ENCODE measurements at regions not wholly inside any gene's neighbourhood (a gene's known extent, or its start where the extent isn't known, plus 50 kb on each side); places are given as distances from the start of the nearest gene placed in this dataset.

- H3K4me3 Mint-ChIP-seq (ENCODE audit: low read depth, unreplicated experiment) = no peak overlapping the region
- no peak overlapping the region for H3K27ac Mint-ChIP-seq (ENCODE audit: unreplicated experiment)
- CTCF ChIA-PET = no interaction called here
- H3K27me3 Mint-ChIP-seq (ENCODE audit: unreplicated experiment) = no peaks in the 10 kb centered on the region
- intact Hi-C loops (cut with micrococcal nuclease; ENCODE audit: unreplicated experiment) = no loop called here
- no peaks in the 10 kb centered on the region for H3K4me1 Mint-ChIP-seq (ENCODE audit: low read depth, unreplicated experiment)
- no peak for TF ChIP-seq CTCF (IDR thresholded peaks at IDR 0.05; ENCODE audit: unreplicated experiment)
- no peaks in the 10 kb centered on the region for H3K9me3 Mint-ChIP-seq (ENCODE audit: low read depth, unreplicated experiment)
- DNase-seq = no peak
- no peaks in the 10 kb centered on the region for H3K36me3 Mint-ChIP-seq (ENCODE audit: insufficient read depth, unreplicated experiment)
- BruUV-seq (replicated peaks) = no TSS peak
Observed at GRCh38 chr11:109998921-109999320, 94.3 kb upstream of the ZC3H12C start.

- H3K27me3 Mint-ChIP-seq (ENCODE audit: unreplicated experiment) = no peaks in the 10 kb centered on the region
- CTCF ChIA-PET = no interaction called here
- H3K36me3 Mint-ChIP-seq (ENCODE audit: insufficient read depth, unreplicated experiment) = no peaks in the 10 kb centered on the region
- intact Hi-C loops (cut with micrococcal nuclease; ENCODE audit: unreplicated experiment) = no loop called here
- no peak for DNase-seq
- H3K9me3 Mint-ChIP-seq (ENCODE audit: low read depth, unreplicated experiment) = no peaks in the 10 kb centered on the region
- H3K4me1 Mint-ChIP-seq (ENCODE audit: low read depth, unreplicated experiment) = no peaks in the 10 kb centered on the region
- no peak overlapping the region for H3K27ac Mint-ChIP-seq (ENCODE audit: unreplicated experiment)
- BruUV-seq (replicated peaks) = no TSS peak
- TF ChIP-seq CTCF (IDR thresholded peaks at IDR 0.05; ENCODE audit: unreplicated experiment) = no peak
- H3K4me3 Mint-ChIP-seq (ENCODE audit: low read depth, unreplicated experiment) = no peak overlapping the region
Observed at GRCh38 chr11:110000031-110000502, 93.1 kb upstream of the ZC3H12C start.

- Mint-ChIP-seq H3K4me1 (ENCODE audit: low read depth, unreplicated experiment) (no peaks in the 10 kb centered on the region), H3K9me3 (ENCODE audit: low read depth, unreplicated experiment) (no peaks in the 10 kb centered on the region), H3K4me3 (ENCODE audit: low read depth, unreplicated experiment) (no peak overlapping the region), H3K36me3 (ENCODE audit: insufficient read depth, unreplicated experiment) (no peaks in the 10 kb centered on the region), H3K27ac (ENCODE audit: unreplicated experiment) (no peak overlapping the region), H3K27me3 (ENCODE audit: unreplicated experiment) (no peaks in the 10 kb centered on the region)
- no peak for DNase-seq
- CTCF ChIA-PET = no interaction called here
- intact Hi-C loops (cut with micrococcal nuclease; ENCODE audit: unreplicated experiment) = no loop called here
- BruUV-seq (replicated peaks) = no TSS peak
- no peak for TF ChIP-seq CTCF (IDR thresholded peaks at IDR 0.05; ENCODE audit: unreplicated experiment)
Observed at GRCh38 chr11:110000850-110001249, 92.3 kb upstream of the ZC3H12C start.

GRCh38 chr11:110003426-110003825 is 89.8 kb upstream of the ZC3H12C start:
- intact Hi-C loops (cut with micrococcal nuclease; ENCODE audit: unreplicated experiment) = no loop called here
- H3K36me3 Mint-ChIP-seq (ENCODE audit: insufficient read depth, unreplicated experiment) = no peaks in the 10 kb centered on the region
- H3K4me3 Mint-ChIP-seq (ENCODE audit: low read depth, unreplicated experiment) = no peak overlapping the region
- no TSS peak for BruUV-seq (replicated peaks)
- no peak for TF ChIP-seq CTCF (IDR thresholded peaks at IDR 0.05; ENCODE audit: unreplicated experiment)
- H3K9me3 Mint-ChIP-seq (ENCODE audit: low read depth, unreplicated experiment) = no peaks in the 10 kb centered on the region
- H3K27me3 Mint-ChIP-seq (ENCODE audit: unreplicated experiment) = no peaks in the 10 kb centered on the region
- CTCF ChIA-PET = no interaction called here
- DNase-seq = no peak
- no peak overlapping the region for H3K27ac Mint-ChIP-seq (ENCODE audit: unreplicated experiment)
- no peaks in the 10 kb centered on the region for H3K4me1 Mint-ChIP-seq (ENCODE audit: low read depth, unreplicated experiment)

- Mint-ChIP-seq H3K4me3 (ENCODE audit: low read depth, unreplicated experiment) (no peak overlapping the region), H3K27me3 (ENCODE audit: unreplicated experiment) (no peaks in the 10 kb centered on the region), H3K9me3 (ENCODE audit: low read depth, unreplicated experiment) (peaks cover 5% of the 10 kb centered on the region), H3K27ac (ENCODE audit: unreplicated experiment) (no peak overlapping the region), H3K36me3 (ENCODE audit: insufficient read depth, unreplicated experiment) (no peaks in the 10 kb centered on the region), H3K4me1 (ENCODE audit: low read depth, unreplicated experiment) (no peaks in the 10 kb centered on the region)
- CTCF ChIA-PET = no interaction called here
- TF ChIP-seq CTCF (IDR thresholded peaks at IDR 0.05; ENCODE audit: unreplicated experiment) = no peak
- intact Hi-C loops (cut with micrococcal nuclease; ENCODE audit: unreplicated experiment) = no loop called here
- no peak for DNase-seq
- BruUV-seq (replicated peaks) = no TSS peak
Observed at GRCh38 chr11:110011595-110011994, 81.6 kb upstream of the ZC3H12C start.

Data from Calu3 (cell line).